Cardiac fibroblast (primary cell): ENCODE measurements at regions not wholly inside any gene's neighbourhood (a gene's known extent, or its start where the extent isn't known, plus 50 kb on each side); places are given as distances from the start of the nearest gene placed in this dataset.

ENCODE experiments used
- DNase-seq, 2 donors: peaks; one replicate each; pipeline versions ENCODE4 v3.0.0 to v3.0.0-alpha.2; 2010; ENCODE audit warnings: low read depth in 2 of 2
- H3K4me3 ChIP-seq, 2 donors: replicated peaks in 1 of 2; 1 replicate in 1 of 2; 2 replicates in 1 of 2; pipeline ENCODE4 v1.5.1; 2011; ENCODE audit warnings: low read depth in 2 of 2, low read length in 2 of 2, mild to moderate bottlenecking in 2 of 2, moderate library complexity in 1 of 2
- CTCF ChIP-seq: IDR thresholded peaks from one replicate; pipeline ENCODE4 v1.5.1; 2011; ENCODE audit warnings: low read depth, mild to moderate bottlenecking, low read length, inconsistent platforms

GRCh38 chr2:222100704-222101699 lies 197.8 kb downstream of the PAX3 start:
- TF ChIP-seq CTCF = no peak
- H3K4me3 ChIP-seq = no peak overlapping the region

GRCh38 chr2:222088561-222088960 lies 210.2 kb downstream of the PAX3 start:
- no peak for TF ChIP-seq CTCF
- DNase-seq = no peak
- no peak overlapping the region for H3K4me3 ChIP-seq

More at GRCh38 chr2:222100704-222101699, 197.8 kb downstream of the PAX3 start:
- DNase-seq = no peak

GRCh38 chr2:222087998-222088397 lies 210.8 kb downstream of the PAX3 start:
- H3K4me3 ChIP-seq = no peak overlapping the region
- DNase-seq = no peak
- TF ChIP-seq CTCF = no peak

- no peak overlapping the region for H3K4me3 ChIP-seq
- no peak for DNase-seq
- TF ChIP-seq CTCF = no peak
Measured at GRCh38 chr2:222082201-222082600, 216.6 kb downstream of the PAX3 start.

GRCh38 chr2:222080141-222080540 lies 218.7 kb downstream of the PAX3 start:
- no peak for TF ChIP-seq CTCF
- no peak for DNase-seq
- H3K4me3 ChIP-seq = no peak overlapping the region

GRCh38 chr2:222076973-222077690 lies 221.7 kb downstream of the PAX3 start:
- no peak overlapping the region for H3K4me3 ChIP-seq
- TF ChIP-seq CTCF = no peak
- no peak for DNase-seq
